MM.1S (cell line): ENCODE measurements at regions not wholly inside any gene's neighbourhood (a gene's known extent, or its start where the extent isn't known, plus 50 kb on each side); places are given as distances from the start of the nearest gene placed in this dataset.

Experiments used
- DNase-seq: peaks from one replicate; pipeline ENCODE4 v3.0.0-alpha.2; 2015
- H2AFZ ChIP-seq: fragments of 300-600 bp; sonication (generic); 2 replicates; pipeline ENCODE4 v1.6.0; 2016; ENCODE audit warnings: antibody characterized with exemption, low read length
- H3F3A ChIP-seq: fragments of 300-600 bp; sonication (generic); 2 replicates; pipeline ENCODE4 v1.6.1; 2016; ENCODE audit warnings: mild to moderate bottlenecking, antibody characterized with exemption, low read length, moderate library complexity, mixed read lengths; ENCODE audit not compliant: insufficient read depth
- H3K27ac ChIP-seq: fragments of 300-600 bp; sonication (generic); 2 replicates; pipeline ENCODE4 v1.5.1; 2016; ENCODE audit warnings: mild to moderate bottlenecking, low read length
- H3K27me3 ChIP-seq: fragments of 300-600 bp; sonication (generic); replicated peaks from 2 replicates; pipeline ENCODE4 v1.6.0; 2016; ENCODE audit warnings: low read length; ENCODE audit not compliant: insufficient read depth
- H3K36me3 ChIP-seq: fragments of 300-600 bp; sonication (generic); replicated peaks from 2 replicates; pipeline ENCODE4 v1.6.1; 2016; ENCODE audit warnings: mild to moderate bottlenecking, low read length, mixed read lengths; ENCODE audit not compliant: insufficient read depth
- H3K4me1 ChIP-seq: fragments of 300-600 bp; sonication (generic); 2 replicates; pipeline ENCODE4 v1.6.1; 2016; ENCODE audit warnings: low read length, mixed read lengths
- H3K4me2 ChIP-seq: fragments of 300-600 bp; sonication (generic); 2 replicates; pipeline ENCODE4 v1.6.0; 2016; ENCODE audit warnings: low read depth, low read length
- H3K4me3 ChIP-seq: fragments of 300-600 bp; sonication (generic); 2 replicates; pipeline ENCODE4 v1.5.1; 2016; ENCODE audit warnings: low read length, mixed read lengths
- H3K79me2 ChIP-seq: fragments of 300-600 bp; sonication (generic); 2 replicates; pipeline ENCODE4 v1.6.1; 2016; ENCODE audit warnings: mixed run types, low read length, mixed read lengths
- H3K9ac ChIP-seq: fragments of 300-600 bp; sonication (generic); 2 replicates; pipeline ENCODE4 v1.6.1; 2016; ENCODE audit warnings: low read length, mixed read lengths
- H3K9me2 ChIP-seq: fragments of 300-600 bp; sonication (generic); replicated peaks from 2 replicates; pipeline ENCODE4 v1.6.1; 2016; ENCODE audit warnings: mild to moderate bottlenecking, low read length, mixed read lengths; ENCODE audit not compliant: insufficient read depth
- H3K9me3 ChIP-seq: fragments of 300-600 bp; sonication (generic); replicated peaks from 2 replicates; pipeline ENCODE4 v1.6.1; 2016; ENCODE audit warnings: mild to moderate bottlenecking, low read length, mixed read lengths; ENCODE audit not compliant: insufficient read depth
- H4K20me1 ChIP-seq: fragments of 300-600 bp; sonication (generic); 2 replicates; pipeline ENCODE4 v1.6.1; 2016; ENCODE audit warnings: mild to moderate bottlenecking, low read length, moderate library complexity, mixed read lengths; ENCODE audit not compliant: insufficient read depth
- EZH2 ChIP-seq: fragments of 300-600 bp; sonication (generic); optimal IDR thresholded peaks from 2 replicates; pipeline ENCODE3; 2017; ENCODE audit warnings: low read depth, mild to moderate bottlenecking, antibody characterized with exemption, low read length, mixed read lengths
- EZH2phosphoT487 ChIP-seq: fragments of 300-600 bp; sonication (generic); IDR thresholded peaks from 2 replicates; pipeline ENCODE4 v1.6.1; 2018; ENCODE audit warnings: antibody characterized with exemption, low read length
- TF ChIP-seq, protein P1 (sequence below): fragments of 300-600 bp; sonication (generic); IDR thresholded peaks from 2 replicates; pipeline ENCODE4 v1.5.1; 2016; ENCODE audit warnings: antibody characterized with exemption, low read length, mixed read lengths

DNA sequence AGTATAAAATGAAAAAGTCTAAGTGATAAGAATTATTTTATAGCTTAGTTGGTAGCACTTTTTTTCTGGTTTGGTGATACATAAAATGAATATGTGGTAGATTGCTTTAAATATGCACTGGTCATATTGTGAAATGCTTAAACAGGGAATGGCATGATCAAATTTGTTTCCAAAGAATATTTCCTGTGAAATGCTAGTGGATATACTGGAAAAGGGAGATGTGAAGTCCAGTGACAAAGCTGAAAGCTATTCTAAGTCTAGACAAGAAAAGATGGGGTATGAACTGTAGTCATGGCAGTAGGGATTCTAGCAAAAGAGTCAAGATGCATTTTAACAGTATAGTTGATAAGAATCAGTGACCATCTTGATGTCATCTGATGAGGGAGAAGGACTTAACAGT lies 98.9 kb upstream of the MME start:
- Histone ChIP-seq H3K36me3 (no peaks in the 10 kb centered on the region), H2AFZ (no peak overlapping the region), H3K4me3 (no peak overlapping the region), H3K4me1 (no peaks in the 10 kb centered on the region), H4K20me1 (no peaks in the 10 kb centered on the region), H3K79me2 (no peaks in the 10 kb centered on the region), H3K27ac (no peak overlapping the region), H3K9ac (no peak overlapping the region), H3K27me3 (no peaks in the 10 kb centered on the region), H3K4me2 (no peak overlapping the region), H3F3A (no peaks in the 10 kb centered on the region), H3K9me3 (no peaks in the 10 kb centered on the region), H3K9me2 (no peaks in the 10 kb centered on the region)
- DNase-seq = no peak
- TF ChIP-seq EZH2 (no peak), EZH2phosphoT487 (no peak)
- TF ChIP-seq, protein P1, sequence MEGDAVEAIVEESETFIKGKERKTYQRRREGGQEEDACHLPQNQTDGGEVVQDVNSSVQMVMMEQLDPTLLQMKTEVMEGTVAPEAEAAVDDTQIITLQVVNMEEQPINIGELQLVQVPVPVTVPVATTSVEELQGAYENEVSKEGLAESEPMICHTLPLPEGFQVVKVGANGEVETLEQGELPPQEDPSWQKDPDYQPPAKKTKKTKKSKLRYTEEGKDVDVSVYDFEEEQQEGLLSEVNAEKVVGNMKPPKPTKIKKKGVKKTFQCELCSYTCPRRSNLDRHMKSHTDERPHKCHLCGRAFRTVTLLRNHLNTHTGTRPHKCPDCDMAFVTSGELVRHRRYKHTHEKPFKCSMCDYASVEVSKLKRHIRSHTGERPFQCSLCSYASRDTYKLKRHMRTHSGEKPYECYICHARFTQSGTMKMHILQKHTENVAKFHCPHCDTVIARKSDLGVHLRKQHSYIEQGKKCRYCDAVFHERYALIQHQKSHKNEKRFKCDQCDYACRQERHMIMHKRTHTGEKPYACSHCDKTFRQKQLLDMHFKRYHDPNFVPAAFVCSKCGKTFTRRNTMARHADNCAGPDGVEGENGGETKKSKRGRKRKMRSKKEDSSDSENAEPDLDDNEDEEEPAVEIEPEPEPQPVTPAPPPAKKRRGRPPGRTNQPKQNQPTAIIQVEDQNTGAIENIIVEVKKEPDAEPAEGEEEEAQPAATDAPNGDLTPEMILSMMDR = no peak

DNA sequence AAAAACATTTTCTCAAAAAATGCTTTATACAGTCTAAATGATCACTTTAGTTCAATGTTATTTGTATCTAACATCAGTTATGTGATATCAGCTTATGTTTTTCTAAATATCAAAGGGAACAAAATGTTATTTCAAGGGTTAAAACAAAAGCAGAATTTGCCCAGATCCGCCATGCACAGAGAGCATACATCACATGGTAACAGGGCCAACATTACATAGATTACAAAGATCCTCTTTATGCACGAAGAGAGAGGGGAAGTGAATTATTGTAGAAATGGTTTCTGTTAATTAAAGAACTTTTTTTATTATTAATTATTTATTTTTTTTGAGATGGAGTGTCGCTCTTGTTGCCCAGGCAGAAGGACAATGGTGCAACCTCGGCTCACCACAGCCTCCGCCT lies 100.8 kb upstream of the MME start:
- no peaks in the 10 kb centered on the region for H3K36me3 ChIP-seq
- H3K9ac ChIP-seq = no peak overlapping the region
- no peak overlapping the region for H3K4me2 ChIP-seq
- no peaks in the 10 kb centered on the region for H4K20me1 ChIP-seq
- H3F3A ChIP-seq = no peaks in the 10 kb centered on the region
- H3K79me2 ChIP-seq = no peaks in the 10 kb centered on the region
- TF ChIP-seq, protein P1 = no peak
- TF ChIP-seq EZH2 = no peak
- no peak for TF ChIP-seq EZH2phosphoT487
- H3K4me1 ChIP-seq = no peaks in the 10 kb centered on the region
- no peaks in the 10 kb centered on the region for H3K9me3 ChIP-seq
- H2AFZ ChIP-seq = no peak overlapping the region
- H3K27ac ChIP-seq = no peak overlapping the region
- no peak overlapping the region for H3K4me3 ChIP-seq
- H3K27me3 ChIP-seq = no peaks in the 10 kb centered on the region
- H3K9me2 ChIP-seq = no peaks in the 10 kb centered on the region
- no peak for DNase-seq

DNA sequence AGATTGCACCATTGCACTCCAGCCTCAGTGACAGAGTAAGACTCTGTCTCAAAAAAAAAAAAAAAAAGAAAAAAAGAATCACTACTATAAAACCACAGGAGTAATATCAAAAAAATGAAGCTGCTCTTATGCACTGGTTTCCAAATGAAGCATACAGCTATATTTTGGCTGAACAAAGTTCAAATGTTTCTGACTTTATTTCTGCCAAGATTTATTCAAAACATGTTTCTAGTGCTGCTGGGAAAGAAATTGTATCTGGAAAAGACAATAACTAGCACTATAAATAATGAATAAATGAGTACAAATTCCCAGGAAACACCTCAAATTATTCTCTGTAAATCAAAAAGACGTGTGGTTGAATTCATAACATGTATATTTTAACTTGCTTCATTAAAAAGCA lies 102.5 kb upstream of the MME start:
- no peak for DNase-seq
- Histone ChIP-seq H3K9me3 (no peaks in the 10 kb centered on the region), H3K36me3 (no peaks in the 10 kb centered on the region), H3K79me2 (no peaks in the 10 kb centered on the region), H3K27ac (no peak overlapping the region), H3K9me2 (no peaks in the 10 kb centered on the region), H3K27me3 (no peaks in the 10 kb centered on the region), H3K4me1 (peaks cover 13% of the 10 kb centered on the region), H4K20me1 (no peaks in the 10 kb centered on the region), H3K4me3 (no peak overlapping the region), H3K4me2 (no peak overlapping the region), H2AFZ (no peak overlapping the region), H3K9ac (no peak overlapping the region), H3F3A (no peaks in the 10 kb centered on the region)
- TF ChIP-seq, protein P1 = no peak
- TF ChIP-seq EZH2phosphoT487 (no peak), EZH2 (no peak)
